Thyroid gland (tissue), 4 donors: ENCODE measurements at regions not wholly inside any gene's neighbourhood (a gene's known extent, or its start where the extent isn't known, plus 50 kb on each side); places are given as distances from the start of the nearest gene placed in this dataset.

ENCODE experiments used
- CTCF ChIP-seq, 6 experiments: fragments of 200-600 bp in 3 of 6; fragments of 450-650 bp in 3 of 6; sonication (generic) in 3 of 6; IDR thresholded peaks; one replicate each; pipeline ENCODE4 v1.5.1; 2016 to 2019; ENCODE audit warnings: antibody characterized with exemption in 6 of 6, mild to moderate bottlenecking in 2 of 6, inconsistent platforms in 1 of 6, moderate library complexity in 1 of 6
- POLR2A ChIP-seq, 2 donors: fragments of 450-650 bp; IDR thresholded peaks; one replicate each; pipeline ENCODE4 v1.6.1; 2017; ENCODE audit warnings: antibody characterized with exemption in 2 of 2, mild to moderate bottlenecking in 2 of 2, moderate library complexity in 1 of 2

GRCh38 chr15:79526376-79526775, 94.2 kb downstream of the MINAR1 start:
- no peak for TF ChIP-seq CTCF (IDR thresholded peaks at IDR 0.05)
- TF ChIP-seq POLR2A (IDR thresholded peaks at IDR 0.05), result no peak
